ENCODE measurements at regions not wholly inside any gene's neighbourhood (a gene's known extent, or its start where the extent isn't known, plus 50 kb on each side); places are given as distances from the start of the nearest gene placed in this dataset.

DNA sequence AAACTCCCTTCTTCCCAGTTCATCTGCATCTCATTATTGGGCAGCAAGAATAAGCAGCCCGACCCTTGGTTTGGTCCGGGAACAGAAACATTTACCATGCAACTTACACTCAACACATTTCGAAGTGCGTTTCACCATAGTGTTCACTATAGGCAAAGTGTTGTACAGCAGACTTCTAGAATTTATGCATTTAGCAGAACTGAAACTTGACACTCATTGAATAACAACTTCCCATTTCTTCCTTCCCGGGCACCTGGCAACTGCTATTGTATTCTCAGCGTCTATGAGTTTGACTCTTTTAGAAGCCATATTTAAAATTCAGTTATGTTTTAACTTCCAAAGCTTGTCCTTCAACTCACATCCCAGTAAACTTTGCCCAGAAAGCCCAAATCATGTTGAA lies 840.6 kb downstream of the NLGN4X start:
- Histone ChIP-seq H3K4me1 (ENCODE audit: control insufficient read depth, insufficient read depth, low read depth, low read length) (no peaks in the 10 kb centered on the region), H2BK15ac (ENCODE audit: low read depth, poor library complexity, severe bottlenecking) (no peak overlapping the region), H2AFZ (ENCODE audit: low read depth, low read length) (no peak overlapping the region), H3K4me2 (ENCODE audit: low read length, poor library complexity, severe bottlenecking) (no peak overlapping the region), H2BK5ac (ENCODE audit: low read depth, low read length, poor library complexity, severe bottlenecking) (no peak overlapping the region), H3K36me3 (ENCODE audit: control insufficient read depth in 1 of 2, insufficient read depth in 2 of 2, low read depth in 1 of 2, low read length in 2 of 2) (no peaks in the 10 kb centered on the region), H2BK12ac (ENCODE audit: low read length in 2 of 2) (no peak overlapping the region), H3K14ac (ENCODE audit: low read length in 2 of 2) (no peak overlapping the region), H4K91ac (ENCODE audit: low read length) (no peak overlapping the region), H2BK120ac (ENCODE audit: low read depth, low read length) (no peak overlapping the region), H3K4me3 (ENCODE audit: insufficient read depth in 1 of 2, low read depth in 1 of 2, low read length in 2 of 2) (no peak overlapping the region), H3K9me3 (ENCODE audit: control insufficient read depth, low read length) (no peaks in the 10 kb centered on the region), H4K8ac (ENCODE audit: low read length) (no peak overlapping the region), H3K18ac (ENCODE audit: low read depth in 1 of 2, low read length in 2 of 2) (no peak overlapping the region), H3K4ac (ENCODE audit: low read depth in 1 of 2, low read length in 2 of 2) (no peak overlapping the region), H3K27ac (ENCODE audit: low read length, poor library complexity, severe bottlenecking) (no peak overlapping the region), H3K9ac (ENCODE audit: low read length) (no peak overlapping the region), H3K79me1 (replicated peaks; ENCODE audit: low read length, poor library complexity, severe bottlenecking) (no peaks in the 10 kb centered on the region), H3K23ac (ENCODE audit: low read length in 2 of 2) (no peak overlapping the region), H2AK5ac (ENCODE audit: low read length, severe bottlenecking) (no peak overlapping the region), H3K27me3 (ENCODE audit: control insufficient read depth in 1 of 2, insufficient read depth in 1 of 2, low read length in 2 of 2) (no peaks in the 10 kb centered on the region)
- no peak for DNase-seq
- WGBS: 90% methylated on average over 5 of the region's 6 CpGs

DNA sequence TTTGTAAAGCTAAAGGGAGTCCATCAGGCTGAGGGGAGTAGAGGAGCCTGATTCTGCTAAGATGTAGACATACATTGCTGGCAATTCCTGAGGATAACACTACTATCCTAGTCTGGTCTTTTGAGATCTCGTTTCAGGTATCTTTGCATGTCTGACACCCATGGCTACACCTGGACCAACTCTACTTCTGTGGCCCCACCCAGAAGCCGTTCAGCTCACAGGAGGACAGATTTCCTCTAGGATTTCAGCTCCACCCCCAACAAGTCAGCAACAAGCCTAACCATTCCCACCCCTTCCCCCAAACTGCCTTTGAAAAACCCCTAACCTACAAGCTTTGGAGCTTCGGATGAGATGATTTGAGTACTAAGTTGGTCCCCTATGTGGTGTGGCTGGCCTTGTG lies 848.2 kb downstream of the NLGN4X start:
- Histone ChIP-seq H2BK15ac (ENCODE audit: low read depth, poor library complexity, severe bottlenecking) (no peak overlapping the region), H4K91ac (ENCODE audit: low read length) (no peak overlapping the region), H4K8ac (ENCODE audit: low read length) (no peak overlapping the region), H2AFZ (ENCODE audit: low read depth, low read length) (no peak overlapping the region), H3K18ac (ENCODE audit: low read depth in 1 of 2, low read length in 2 of 2) (no peak overlapping the region), H3K4me2 (ENCODE audit: low read length, poor library complexity, severe bottlenecking) (no peak overlapping the region), H2BK12ac (ENCODE audit: low read length in 2 of 2) (no peak overlapping the region), H3K4me3 (ENCODE audit: insufficient read depth in 1 of 2, low read depth in 1 of 2, low read length in 2 of 2) (no peak overlapping the region), H3K14ac (ENCODE audit: low read length in 2 of 2) (no peak overlapping the region), H3K79me1 (replicated peaks; ENCODE audit: low read length, poor library complexity, severe bottlenecking) (no peaks in the 10 kb centered on the region), H2BK5ac (ENCODE audit: low read depth, low read length, poor library complexity, severe bottlenecking) (no peak overlapping the region), H3K36me3 (ENCODE audit: control insufficient read depth in 1 of 2, insufficient read depth in 2 of 2, low read depth in 1 of 2, low read length in 2 of 2) (no peaks in the 10 kb centered on the region), H3K27me3 (ENCODE audit: control insufficient read depth in 1 of 2, insufficient read depth in 1 of 2, low read length in 2 of 2) (no peaks in the 10 kb centered on the region), H2AK5ac (ENCODE audit: low read length, severe bottlenecking) (no peak overlapping the region), H3K9me3 (ENCODE audit: control insufficient read depth, low read length) (peaks cover 8% of the 10 kb centered on the region), H3K4me1 (ENCODE audit: control insufficient read depth, insufficient read depth, low read depth, low read length) (no peaks in the 10 kb centered on the region), H3K23ac (ENCODE audit: low read length in 2 of 2) (no peak overlapping the region), H2BK120ac (ENCODE audit: low read depth, low read length) (no peak overlapping the region), H3K9ac (ENCODE audit: low read length) (no peak overlapping the region), H3K27ac (ENCODE audit: low read length, poor library complexity, severe bottlenecking) (no peak overlapping the region), H3K4ac (ENCODE audit: low read depth in 1 of 2, low read length in 2 of 2) (no peak overlapping the region)
- 33% methylated on average over 1 of the region's 3 CpGs for WGBS
- DNase-seq: no peak

DNA sequence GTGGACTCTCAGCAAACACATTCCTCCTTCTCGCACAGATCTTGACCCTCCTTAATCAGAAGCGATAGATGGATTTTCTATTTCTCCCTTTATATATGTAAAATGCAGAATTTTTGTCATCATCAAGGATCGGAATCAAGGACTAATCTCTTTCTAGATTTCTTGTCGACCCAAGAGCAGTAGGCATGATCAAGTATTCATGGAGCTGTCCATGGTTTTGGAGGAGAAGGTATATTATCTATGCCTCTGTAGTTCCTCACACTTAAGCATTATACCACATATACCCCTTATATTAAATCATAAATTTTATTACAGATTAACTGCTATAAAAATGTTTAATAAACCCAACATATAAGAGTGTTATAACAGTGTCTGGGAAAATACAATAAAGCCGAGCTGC lies 886.8 kb downstream of the NLGN4X start:
- no peak overlapping the region for H4K8ac ChIP-seq (ENCODE audit: low read length)
- H3K23ac ChIP-seq (ENCODE audit: low read length in 2 of 2): no peak overlapping the region
- H3K9me3 ChIP-seq (ENCODE audit: control insufficient read depth, low read length): peaks cover 13% of the 10 kb centered on the region
- no peak overlapping the region for H3K27ac ChIP-seq (ENCODE audit: low read length, poor library complexity, severe bottlenecking)
- no peak overlapping the region for H4K91ac ChIP-seq (ENCODE audit: low read length)
- no peaks in the 10 kb centered on the region for H3K79me1 ChIP-seq (replicated peaks; ENCODE audit: low read length, poor library complexity, severe bottlenecking)
- H2AK5ac ChIP-seq (ENCODE audit: low read length, severe bottlenecking): no peak overlapping the region
- H2BK15ac ChIP-seq (ENCODE audit: low read depth, poor library complexity, severe bottlenecking): no peak overlapping the region
- no CpG with 5 or more reads among the region's 5 CpGs for WGBS
- H3K9ac ChIP-seq (ENCODE audit: low read length): no peak overlapping the region
- H2BK120ac ChIP-seq (ENCODE audit: low read depth, low read length): no peak overlapping the region
- H3K4me3 ChIP-seq (ENCODE audit: insufficient read depth in 1 of 2, low read depth in 1 of 2, low read length in 2 of 2): no peak overlapping the region
- no peak for DNase-seq
- no peaks in the 10 kb centered on the region for H3K27me3 ChIP-seq (ENCODE audit: control insufficient read depth in 1 of 2, insufficient read depth in 1 of 2, low read length in 2 of 2)
- no peaks in the 10 kb centered on the region for H3K4me1 ChIP-seq (ENCODE audit: control insufficient read depth, insufficient read depth, low read depth, low read length)
- no peak overlapping the region for H3K4ac ChIP-seq (ENCODE audit: low read depth in 1 of 2, low read length in 2 of 2)
- H3K4me2 ChIP-seq (ENCODE audit: low read length, poor library complexity, severe bottlenecking): no peak overlapping the region
- H3K36me3 ChIP-seq (ENCODE audit: control insufficient read depth in 1 of 2, insufficient read depth in 2 of 2, low read depth in 1 of 2, low read length in 2 of 2): no peaks in the 10 kb centered on the region
- no peak overlapping the region for H3K18ac ChIP-seq (ENCODE audit: low read depth in 1 of 2, low read length in 2 of 2)
- H2BK12ac ChIP-seq (ENCODE audit: low read length in 2 of 2): no peak overlapping the region
- no peak overlapping the region for H3K14ac ChIP-seq (ENCODE audit: low read length in 2 of 2)
- H2BK5ac ChIP-seq (ENCODE audit: low read depth, low read length, poor library complexity, severe bottlenecking): no peak overlapping the region
- H2AFZ ChIP-seq (ENCODE audit: low read depth, low read length): no peak overlapping the region

GRCh38 chrX:5337160-5337559 lies 891.5 kb downstream of the NLGN4X start:
- Histone ChIP-seq H2BK120ac (ENCODE audit: low read depth, low read length) (no peak overlapping the region), H3K27ac (ENCODE audit: low read length, poor library complexity, severe bottlenecking) (no peak overlapping the region), H2BK12ac (ENCODE audit: low read length in 2 of 2) (no peak overlapping the region), H2BK5ac (ENCODE audit: low read depth, low read length, poor library complexity, severe bottlenecking) (no peak overlapping the region), H3K79me1 (replicated peaks; ENCODE audit: low read length, poor library complexity, severe bottlenecking) (no peaks in the 10 kb centered on the region), H4K91ac (ENCODE audit: low read length) (no peak overlapping the region), H3K9ac (ENCODE audit: low read length) (no peak overlapping the region), H2AFZ (ENCODE audit: low read depth, low read length) (no peak overlapping the region), H2AK5ac (ENCODE audit: low read length, severe bottlenecking) (no peak overlapping the region), H3K23ac (ENCODE audit: low read length in 2 of 2) (no peak overlapping the region), H4K8ac (ENCODE audit: low read length) (no peak overlapping the region), H3K4me1 (ENCODE audit: control insufficient read depth, insufficient read depth, low read depth, low read length) (no peaks in the 10 kb centered on the region), H2BK15ac (ENCODE audit: low read depth, poor library complexity, severe bottlenecking) (no peak overlapping the region), H3K27me3 (ENCODE audit: control insufficient read depth in 1 of 2, insufficient read depth in 1 of 2, low read length in 2 of 2) (no peaks in the 10 kb centered on the region), H3K9me3 (ENCODE audit: control insufficient read depth, low read length) (peaks cover 24% of the 10 kb centered on the region), H3K4me2 (ENCODE audit: low read length, poor library complexity, severe bottlenecking) (no peak overlapping the region), H3K14ac (ENCODE audit: low read length in 2 of 2) (no peak overlapping the region), H3K4ac (ENCODE audit: low read depth in 1 of 2, low read length in 2 of 2) (no peak overlapping the region), H3K18ac (ENCODE audit: low read depth in 1 of 2, low read length in 2 of 2) (no peak overlapping the region), H3K36me3 (ENCODE audit: control insufficient read depth in 1 of 2, insufficient read depth in 2 of 2, low read depth in 1 of 2, low read length in 2 of 2) (no peaks in the 10 kb centered on the region), H3K4me3 (ENCODE audit: insufficient read depth in 1 of 2, low read depth in 1 of 2, low read length in 2 of 2) (no peak overlapping the region)
- 75% methylated on average over 1 of the region's 3 CpGs for WGBS
- no peak for DNase-seq

Measured in mesenchymal stem cell (in vitro differentiated cells and primary cell).